T-cell (primary cell): ENCODE measurements at regions not wholly inside any gene's neighbourhood (a gene's known extent, or its start where the extent isn't known, plus 50 kb on each side); places are given as distances from the start of the nearest gene placed in this dataset.
A peak's percentile ranks its signal among the peaks of the same experiment; 100 is the strongest.

Source experiments
- ATAC-seq, 4 experiments: fragments of 200-7000 bp in 3 of 4; fragments of 150-1000 bp in 1 of 4; cut with Tn5 transposase; replicated peaks in 1 of 4; 1 replicate in 3 of 4; 2 replicates in 1 of 4; pipeline ENCODE4 v1.10.0; 2021; ENCODE audit warnings: moderate library complexity in 3 of 4, mild to moderate bottlenecking in 2 of 4, moderate number of reproducible peaks in 1 of 4
- CTCF ChIA-PET, 2 donors: fragments of 300-600 bp; sonication (Branson Sonifier 250); formaldehyde crosslinking; loops; one replicate each; lab custom pipeline; 2022; ENCODE audit warnings: antibody characterized with exemption in 2 of 2; lab: Charles Lee
- POLR2A ChIA-PET, 2 donors: fragments of 300-600 bp; sonication (Branson Sonifier 250); formaldehyde crosslinking; loops; one replicate each; lab custom pipeline; 2022; ENCODE audit warnings: antibody characterized with exemption in 2 of 2; lab: Charles Lee
- DNase-seq, 35 experiments: peaks; one replicate each; pipeline versions ENCODE4 v3.0.0 to v3.0.0-alpha.2; 2013 to 2023
- H3K27ac ChIP-seq: one replicate; pipeline ENCODE4 v1.5.1; 2013; ENCODE audit warnings: low read length
- H3K27me3 ChIP-seq, 2 experiments: replicated peaks in 1 of 2; 1 replicate in 1 of 2; 2 replicates in 1 of 2; pipeline versions ENCODE4 v1.6.1 to v1.7.0; 2013; ENCODE audit warnings: low read length in 1 of 2, mixed read lengths in 1 of 2; ENCODE audit not compliant: control insufficient read depth in 2 of 2, insufficient read depth in 2 of 2; ENCODE audit errors: extremely low read depth in 1 of 2
- H3K36me3 ChIP-seq, 2 donors: 1 replicate in 1 of 2; 2 replicates in 1 of 2; pipeline versions ENCODE4 v1.6.1 to v1.7.0; 2013; ENCODE audit warnings: low read length in 1 of 2; ENCODE audit not compliant: control insufficient read depth in 2 of 2, insufficient read depth in 1 of 2; ENCODE audit errors: extremely low read depth in 1 of 2
- H3K4me1 ChIP-seq, 2 experiments: 1 replicate in 1 of 2; 2 replicates in 1 of 2; pipeline versions ENCODE4 v1.6.1 to v1.7.0; 2013; ENCODE audit warnings: low read length in 2 of 2, mixed read lengths in 1 of 2; ENCODE audit not compliant: insufficient read depth in 2 of 2, control insufficient read depth in 1 of 2; ENCODE audit errors: extremely low read depth in 1 of 2
- H3K4me3 ChIP-seq, 2 donors: 1 replicate in 1 of 2; 2 replicates in 1 of 2; pipeline versions ENCODE4 v1.5.1 to v1.7.0; 2013; ENCODE audit warnings: mild to moderate bottlenecking in 2 of 2, low read length in 1 of 2, moderate library complexity in 1 of 2; ENCODE audit not compliant: control insufficient read depth in 1 of 2; ENCODE audit errors: extremely low read depth in 1 of 2
- H3K9me3 ChIP-seq: 2 replicates; pipeline ENCODE4 v1.7.0; 2013
- H3K27ac Mint-ChIP-seq, 2 donors: one replicate each; pipeline ENCODE4 v1.8.0; 2020 to 2021; ENCODE audit warnings: mild to moderate bottlenecking in 2 of 2, mixed read lengths in 2 of 2
- H3K27me3 Mint-ChIP-seq, 2 donors: one replicate each; pipeline ENCODE4 v1.8.0; 2021 to 2022; ENCODE audit warnings: mixed read lengths in 2 of 2
- H3K36me3 Mint-ChIP-seq: one replicate; pipeline ENCODE4 v1.8.0; 2021; ENCODE audit warnings: mixed read lengths
- H3K4me1 Mint-ChIP-seq, 3 donors: one replicate each; pipeline ENCODE4 v1.8.0; 2020 to 2022; ENCODE audit warnings: mixed read lengths in 3 of 3, mild to moderate bottlenecking in 1 of 3
- H3K4me3 Mint-ChIP-seq, 3 donors: one replicate each; pipeline ENCODE4 v1.8.0; 2020 to 2022; ENCODE audit warnings: mild to moderate bottlenecking in 3 of 3, mixed read lengths in 3 of 3, moderate library complexity in 3 of 3
- H3K9me3 Mint-ChIP-seq, 3 donors: one replicate each; pipeline ENCODE4 v1.8.0; 2020 to 2022; ENCODE audit warnings: mixed read lengths in 3 of 3
- WGBS: methylation state at CpG from one replicate; pipeline ENCODE4 v1.1.5; 2013; ENCODE audit warnings: missing lambda C conversion rate; ENCODE audit not compliant: insufficient coverage; 5-methylcytosine and 5-hydroxymethylcytosine counted together

DNA sequence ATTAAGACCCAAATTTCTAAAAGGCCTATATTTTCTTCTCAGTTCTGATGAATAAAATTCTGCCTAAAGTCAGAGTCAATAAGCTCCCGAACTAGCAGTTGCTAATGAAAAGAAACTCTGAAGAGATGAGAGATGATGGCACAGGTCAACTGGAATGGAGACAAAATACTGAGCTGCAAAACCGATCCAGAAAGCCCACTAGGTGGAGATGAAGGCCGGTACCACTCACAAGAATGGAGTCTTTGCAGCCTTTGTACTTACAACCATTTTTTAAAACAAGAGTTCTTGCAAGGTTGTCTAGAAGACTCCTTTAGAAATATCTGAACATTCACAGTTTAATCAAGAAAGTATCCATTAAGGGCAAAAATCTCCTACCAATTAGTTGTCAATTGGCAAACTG is 119.9 kb upstream of the TJP1 start:
- H3K9me3 Mint-ChIP-seq, result no peaks in the 10 kb centered on the region
- no peaks in the 10 kb centered on the region for H3K36me3 Mint-ChIP-seq
- peaks cover 9 to 11% of the 10 kb centered on the region in 2 donors for H3K27me3 Mint-ChIP-seq
- no peak overlapping the region for H3K4me3 Mint-ChIP-seq
- no peak for DNase-seq
- Histone ChIP-seq H3K36me3 (no peaks in the 10 kb centered on the region), H3K4me3 (no peak overlapping the region), H3K9me3 (no peaks in the 10 kb centered on the region), H3K4me1 (no peaks in the 10 kb centered on the region), H3K27ac (no peak overlapping the region), H3K27me3 (peaks cover 2 to 3% of the 10 kb centered on the region in 2 experiments)
- POLR2A ChIA-PET, result no interaction called here
- H3K4me1 Mint-ChIP-seq, result no peaks in the 10 kb centered on the region
- 100% methylated on average over 1 of the region's 3 CpGs for whole genome bisulfite sequencing
- H3K27ac Mint-ChIP-seq, result no peak overlapping the region
- no peak for ATAC-seq
- CTCF ChIA-PET, result no interaction called here

DNA sequence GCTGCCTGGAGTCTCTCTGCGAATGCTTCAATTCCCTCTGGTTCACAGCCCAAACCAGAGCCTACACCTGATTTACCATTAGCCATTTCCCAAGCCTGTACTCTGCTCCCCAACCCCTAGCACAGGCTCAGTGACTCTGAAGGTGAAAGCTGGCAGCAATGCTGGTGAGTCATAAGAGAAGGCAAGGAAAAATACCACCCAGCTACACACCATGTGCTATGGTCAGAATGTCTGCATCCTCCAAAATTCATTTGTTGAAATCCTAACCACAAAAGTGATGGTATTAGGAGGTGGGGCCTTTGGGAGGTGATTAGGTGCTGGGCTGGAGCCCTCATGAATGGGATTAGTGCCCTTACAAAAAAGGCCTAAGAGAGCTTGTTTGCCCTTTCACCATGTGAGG is 117.1 kb upstream of the TJP1 start:
- Histone ChIP-seq H3K36me3 (no peaks in the 10 kb centered on the region), H3K27me3 (peaks cover 2 to 3% of the 10 kb centered on the region in 2 experiments), H3K4me3 (no peak overlapping the region), H3K27ac (no peak overlapping the region), H3K4me1 (no peaks in the 10 kb centered on the region), H3K9me3 (no peaks in the 10 kb centered on the region)
- ChIA-PET POLR2A (no interaction called here), CTCF (no interaction called here)
- Mint-ChIP-seq H3K36me3 (no peaks in the 10 kb centered on the region), H3K4me1 (no peaks in the 10 kb centered on the region), H3K9me3 (no peaks in the 10 kb centered on the region), H3K4me3 (no peak overlapping the region), H3K27me3 (peaks cover 20 to 26% of the 10 kb centered on the region in 2 donors), H3K27ac (no peak overlapping the region)
- ATAC-seq (no peak), DNase-seq (no peak)
- 100% methylated on average over 1 of the region's 1 CpG for whole genome bisulfite sequencing

DNA sequence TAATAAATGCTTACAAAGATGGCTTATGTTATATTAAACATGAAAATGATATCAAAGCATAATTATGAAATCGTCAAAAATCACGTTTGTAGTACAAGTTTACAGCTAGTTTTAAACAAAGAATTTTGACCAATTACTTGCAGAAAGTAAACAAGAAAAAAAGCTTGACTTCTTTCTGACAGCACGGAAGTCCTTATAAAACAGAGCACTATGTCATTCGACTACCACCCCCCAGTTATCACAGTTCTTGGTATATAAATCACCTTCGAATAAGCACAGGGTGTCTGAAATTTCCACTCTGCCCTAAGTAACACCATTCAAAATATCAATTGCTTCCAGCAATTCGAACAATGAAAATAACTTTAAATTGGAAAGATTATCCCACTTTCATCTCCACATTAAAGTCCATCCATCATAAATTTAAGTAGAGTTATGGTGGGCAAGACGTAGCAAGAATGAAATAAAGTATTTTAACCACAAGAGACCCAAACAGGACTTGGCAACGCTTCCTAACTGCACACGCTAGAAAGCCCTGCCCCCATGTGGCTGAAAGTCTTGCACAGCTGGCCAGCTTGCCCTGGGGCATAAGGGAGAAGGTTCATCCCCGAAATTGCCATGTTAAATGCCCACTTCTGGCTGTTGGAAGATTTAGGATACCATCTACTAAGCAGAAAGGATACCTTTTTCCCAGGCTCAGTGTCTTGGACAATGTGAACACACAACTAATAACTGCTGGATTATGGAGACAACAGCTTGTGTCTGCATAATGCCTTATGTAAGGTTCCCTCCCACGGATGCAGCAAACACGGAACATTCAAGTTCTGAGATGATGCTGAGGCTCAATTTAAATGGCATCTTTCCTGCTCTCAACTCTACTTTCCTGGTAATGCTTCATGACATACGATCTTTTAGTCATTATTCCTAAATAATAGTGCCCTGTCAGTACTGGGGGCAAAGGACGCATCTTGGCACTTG is 116.4 kb upstream of the TJP1 start:
- no peaks in the 10 kb centered on the region for H3K4me1 Mint-ChIP-seq
- H3K36me3 Mint-ChIP-seq, result no peaks in the 10 kb centered on the region
- 75% methylated on average over 8 of the region's 14 CpGs for WGBS
- no peaks in the 10 kb centered on the region for H3K9me3 Mint-ChIP-seq
- Histone ChIP-seq H3K4me3 (no peak overlapping the region), H3K4me1 (no peaks in the 10 kb centered on the region), H3K27ac (no peak overlapping the region), H3K9me3 (no peaks in the 10 kb centered on the region), H3K27me3 (peaks cover 2 to 3% of the 10 kb centered on the region in 2 experiments), H3K36me3 (no peaks in the 10 kb centered on the region)
- DNase-seq, result no peak
- POLR2A ChIA-PET, result no interaction called here
- H3K4me3 Mint-ChIP-seq, result no peak overlapping the region
- H3K27me3 Mint-ChIP-seq, result peaks cover 20 to 26% of the 10 kb centered on the region in 2 donors
- no peak for ATAC-seq
- CTCF ChIA-PET, result no interaction called here
- no peak overlapping the region for H3K27ac Mint-ChIP-seq

DNA sequence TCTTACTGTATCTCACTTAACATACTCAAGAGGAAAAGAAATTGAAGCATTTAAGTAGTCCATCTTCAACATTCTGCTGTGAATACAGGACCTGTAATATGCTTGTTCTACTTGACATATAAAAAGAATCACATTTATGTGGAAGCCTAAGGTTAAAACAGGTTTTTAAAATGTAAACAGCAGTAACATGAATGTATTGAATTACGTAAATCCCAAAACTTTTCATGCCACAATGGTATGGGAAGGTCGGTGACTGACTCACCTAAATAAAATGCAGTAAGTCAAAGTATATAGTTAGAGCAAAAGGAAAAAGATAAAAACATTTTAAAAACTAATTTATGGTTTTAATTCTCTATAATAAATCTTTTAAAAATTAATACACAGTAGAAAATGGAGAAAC is 115.7 kb upstream of the TJP1 start:
- ChIA-PET CTCF (no interaction called here), POLR2A (no interaction called here)
- DNase-seq (no peak), ATAC-seq (no peak)
- no peaks in the 10 kb centered on the region for H3K4me1 Mint-ChIP-seq
- H3K4me3 Mint-ChIP-seq, result no peak overlapping the region
- WGBS, result no CpG with 5 or more reads among the region's 2 CpGs
- no peaks in the 10 kb centered on the region for H3K4me1 ChIP-seq
- no peaks in the 10 kb centered on the region for H3K9me3 ChIP-seq
- no peak overlapping the region for H3K27ac Mint-ChIP-seq
- H3K4me3 ChIP-seq, result no peak overlapping the region
- no peaks in the 10 kb centered on the region for H3K36me3 ChIP-seq
- peaks cover 2 to 3% of the 10 kb centered on the region in 2 experiments for H3K27me3 ChIP-seq
- H3K27ac ChIP-seq, result no peak overlapping the region
- H3K27me3 Mint-ChIP-seq, result peaks cover 20 to 26% of the 10 kb centered on the region in 2 donors
- H3K36me3 Mint-ChIP-seq, result no peaks in the 10 kb centered on the region
- H3K9me3 Mint-ChIP-seq, result no peaks in the 10 kb centered on the region

DNA sequence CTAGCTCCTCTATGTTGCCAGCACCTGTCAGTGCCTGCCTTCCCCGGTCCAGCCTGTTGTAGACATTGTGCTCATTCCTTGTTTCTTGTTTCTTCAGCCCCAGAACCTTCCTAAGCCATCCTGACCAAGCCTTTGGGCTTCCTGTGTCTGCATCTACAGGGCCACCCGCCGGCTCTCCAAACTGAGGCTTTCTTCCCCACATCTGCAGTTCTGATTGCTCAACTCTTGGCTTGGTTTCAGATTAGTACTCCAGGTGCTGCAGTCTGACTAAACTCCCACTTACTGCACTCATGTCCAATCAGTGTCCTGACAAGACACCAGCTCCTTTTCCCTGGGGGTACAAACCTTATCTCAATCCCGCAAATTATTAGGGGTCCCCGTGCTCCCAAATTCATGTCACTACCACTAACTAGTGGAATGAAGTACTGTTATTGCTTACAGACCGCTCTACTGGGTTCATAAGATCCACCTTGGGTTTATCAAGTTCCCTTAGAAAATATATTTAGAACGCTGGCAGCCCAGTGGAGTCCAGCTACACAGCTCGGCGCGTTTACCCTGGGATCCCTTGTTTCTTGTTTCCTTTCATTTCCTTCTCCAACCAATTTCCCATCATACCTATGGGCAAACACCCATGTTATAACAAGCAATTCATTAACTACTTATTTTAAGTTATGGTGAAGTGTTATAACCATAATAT is 114.2 kb upstream of the TJP1 start:
- ATAC-seq (no peak), DNase-seq (no peak)
- Mint-ChIP-seq H3K9me3 (no peaks in the 10 kb centered on the region), H3K27ac (no peak overlapping the region), H3K4me1 (no peaks in the 10 kb centered on the region), H3K27me3 (peaks cover 16 to 25% of the 10 kb centered on the region in 2 donors), H3K36me3 (no peaks in the 10 kb centered on the region), H3K4me3 (no peak overlapping the region)
- H3K4me3 ChIP-seq, result no peak overlapping the region
- CTCF ChIA-PET, result no interaction called here
- POLR2A ChIA-PET, result no interaction called here
- H3K9me3 ChIP-seq, result no peaks in the 10 kb centered on the region
- WGBS, result 70% methylated on average over 6 of the region's 10 CpGs
- peaks cover 0 to 3% of the 10 kb centered on the region in 2 experiments for H3K27me3 ChIP-seq
- H3K4me1 ChIP-seq, result no peaks in the 10 kb centered on the region
- no peak overlapping the region for H3K27ac ChIP-seq
- H3K36me3 ChIP-seq, result no peaks in the 10 kb centered on the region

DNA sequence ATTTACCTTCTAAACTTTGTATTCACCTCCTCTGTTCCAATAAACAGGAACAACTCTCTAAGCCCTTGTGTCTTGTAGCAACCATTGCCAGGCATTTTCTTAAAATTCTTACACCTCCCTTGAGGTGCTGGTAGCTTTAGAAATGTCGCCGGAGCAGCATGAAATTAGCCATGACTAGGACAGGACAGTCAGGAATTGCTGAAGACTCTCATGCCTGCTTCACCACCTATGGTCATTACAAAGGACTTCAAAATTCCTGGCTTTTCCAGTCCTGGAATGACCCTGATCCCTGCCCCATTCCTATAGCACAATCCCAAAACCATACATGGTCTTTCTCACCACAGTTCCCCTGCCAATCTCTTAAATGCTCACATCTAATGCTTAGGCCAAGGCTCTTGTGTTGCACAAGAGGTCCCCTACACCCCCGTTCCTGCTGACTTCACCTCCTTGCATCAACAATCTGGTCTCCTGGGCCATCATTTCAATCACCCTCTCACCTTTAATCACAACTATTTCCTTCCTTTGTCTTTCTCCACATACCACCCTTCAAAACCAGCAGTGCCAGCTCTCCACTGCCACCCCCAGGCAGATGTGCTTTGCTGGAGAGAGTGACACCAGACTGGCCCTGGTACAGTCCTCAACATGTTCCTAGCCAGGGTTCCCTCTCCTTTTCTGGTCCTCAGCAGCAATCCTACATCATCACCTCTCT is 113.2 kb upstream of the TJP1 start:
- ATAC-seq, result no peak
- Histone ChIP-seq H3K27ac (no peak overlapping the region), H3K27me3 (no peaks in the 10 kb centered on the region), H3K36me3 (no peaks in the 10 kb centered on the region), H3K4me3 (no peak overlapping the region), H3K9me3 (no peaks in the 10 kb centered on the region), H3K4me1 (no peaks in the 10 kb centered on the region)
- Mint-ChIP-seq H3K4me1 (no peaks in the 10 kb centered on the region), H3K36me3 (no peaks in the 10 kb centered on the region), H3K4me3 (no peak overlapping the region), H3K27ac (no peak overlapping the region), H3K9me3 (no peaks in the 10 kb centered on the region), H3K27me3 (peaks cover 13 to 19% of the 10 kb centered on the region in 2 donors)
- 82% methylated on average over 3 of the region's 3 CpGs for WGBS
- POLR2A ChIA-PET, result no interaction called here
- peak in 4 of 35 experiments; percentile 0 to 4 (median 2) for DNase-seq
- CTCF ChIA-PET, result no interaction called here
